Thyroid gland (tissue), 4 donors: ENCODE measurements at regions not wholly inside any gene's neighbourhood (a gene's known extent, or its start where the extent isn't known, plus 50 kb on each side); places are given as distances from the start of the nearest gene placed in this dataset.
A peak's percentile ranks its signal among the peaks of the same experiment; 100 is the strongest.
"Not testable (repeated sequence)": the region's sequence is repeated elsewhere in the genome, so short reads cannot be mapped to it uniquely, and the experiment has no call there.

Source experiments
- DNase-seq, 2 donors: peaks; one replicate each; pipeline ENCODE4 v3.0.0-alpha.2; 2019
- H3K27ac ChIP-seq, 3 donors: fragments of 200-600 bp; sonication (generic); 1 replicate in 2 of 3; 2 replicates in 1 of 3; pipeline ENCODE4 v1.5.1; 2016 to 2019; ENCODE audit warnings: mild to moderate bottlenecking in 1 of 3, moderate library complexity in 1 of 3
- H3K27me3 ChIP-seq: fragments of 200-600 bp; sonication (generic); one replicate; pipeline ENCODE4 v1.5.1; 2019
- H3K36me3 ChIP-seq, 2 donors: fragments of 200-600 bp; sonication (generic); one replicate each; pipeline ENCODE4 v1.5.1; 2016 to 2019
- H3K4me1 ChIP-seq, 2 donors: fragments of 200-600 bp; sonication (generic); one replicate each; pipeline ENCODE4 v1.5.1; 2017 to 2019
- H3K4me3 ChIP-seq, 3 donors: fragments of 200-600 bp; sonication (generic); replicated peaks in 1 of 3; 1 replicate in 2 of 3; 2 replicates in 1 of 3; pipeline ENCODE4 v1.5.1; 2016; ENCODE audit warnings: mild to moderate bottlenecking in 1 of 3
- H3K9me3 ChIP-seq: fragments of 200-600 bp; sonication (generic); one replicate; pipeline ENCODE4 v1.5.1; 2017
- POLR2A ChIP-seq, 2 donors: fragments of 450-650 bp; IDR thresholded peaks; one replicate each; pipeline ENCODE4 v1.6.1; 2017; ENCODE audit warnings: antibody characterized with exemption in 2 of 2, mild to moderate bottlenecking in 2 of 2, moderate library complexity in 1 of 2
- WGBS, 2 donors: methylation state at CpG; one replicate each; pipeline ENCODE4 v1.1.5; 2017; 5-methylcytosine and 5-hydroxymethylcytosine counted together
- intact Hi-C: fragments of 100-400 bp; cut with DNase I; formaldehyde crosslinking; loops from one replicate; pipeline ENCODE4 v1.15.1; 2023
- TF ChIP-seq, protein P1 (sequence below), 6 experiments: fragments of 200-600 bp in 3 of 6; fragments of 450-650 bp in 3 of 6; sonication (generic) in 3 of 6; IDR thresholded peaks; one replicate each; pipeline ENCODE4 v1.5.1; 2016 to 2019; ENCODE audit warnings: antibody characterized with exemption in 6 of 6, mild to moderate bottlenecking in 2 of 6, inconsistent platforms in 1 of 6, moderate library complexity in 1 of 6

DNA sequence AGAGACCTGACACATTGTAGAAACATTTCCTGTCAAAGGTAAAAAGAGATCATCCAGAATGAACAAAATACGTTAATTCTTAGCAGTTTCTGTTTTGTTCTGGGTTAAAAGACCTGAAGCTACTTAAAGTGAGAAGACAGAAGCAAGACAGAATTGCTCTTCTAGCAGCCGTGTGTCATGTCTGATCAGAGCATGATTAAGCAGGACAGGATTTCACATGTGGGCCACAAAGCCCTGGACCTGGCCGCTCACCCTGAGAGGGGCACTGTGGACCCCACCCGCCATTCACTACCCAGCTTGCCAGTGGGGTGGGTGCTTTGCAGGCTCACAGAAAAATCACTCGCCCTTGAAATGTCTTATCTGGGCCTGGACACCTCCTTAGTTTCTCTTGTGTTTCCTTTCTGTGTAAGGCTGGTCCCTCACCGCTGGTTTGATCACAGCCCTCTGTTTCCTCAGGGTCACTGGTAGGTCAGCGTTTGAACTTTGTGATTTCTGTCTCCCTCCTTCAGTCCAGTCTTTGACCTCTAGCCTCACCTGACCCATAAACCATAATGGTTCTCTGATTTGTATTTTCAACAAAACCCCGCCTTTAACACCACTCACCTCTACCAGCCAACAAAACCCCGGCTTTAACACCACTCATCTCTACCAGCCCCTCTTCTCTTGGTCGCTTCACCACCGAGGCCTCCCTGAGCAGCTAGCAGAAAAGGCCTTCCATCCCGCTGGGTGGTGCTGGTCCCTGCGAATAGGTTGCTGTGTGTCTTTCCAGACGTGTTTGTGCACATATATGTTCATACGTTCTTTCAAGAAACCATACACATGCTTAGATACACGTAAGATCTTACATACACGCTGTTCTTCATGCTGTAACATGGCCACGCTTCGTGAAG, 185.0 kb downstream of the OR4M2 start:
- DNase-seq, result no peak
- intact Hi-C loops, result no loop called here
- H3K9me3 ChIP-seq, result no peaks in the 10 kb centered on the region
- TF ChIP-seq, protein P1, sequence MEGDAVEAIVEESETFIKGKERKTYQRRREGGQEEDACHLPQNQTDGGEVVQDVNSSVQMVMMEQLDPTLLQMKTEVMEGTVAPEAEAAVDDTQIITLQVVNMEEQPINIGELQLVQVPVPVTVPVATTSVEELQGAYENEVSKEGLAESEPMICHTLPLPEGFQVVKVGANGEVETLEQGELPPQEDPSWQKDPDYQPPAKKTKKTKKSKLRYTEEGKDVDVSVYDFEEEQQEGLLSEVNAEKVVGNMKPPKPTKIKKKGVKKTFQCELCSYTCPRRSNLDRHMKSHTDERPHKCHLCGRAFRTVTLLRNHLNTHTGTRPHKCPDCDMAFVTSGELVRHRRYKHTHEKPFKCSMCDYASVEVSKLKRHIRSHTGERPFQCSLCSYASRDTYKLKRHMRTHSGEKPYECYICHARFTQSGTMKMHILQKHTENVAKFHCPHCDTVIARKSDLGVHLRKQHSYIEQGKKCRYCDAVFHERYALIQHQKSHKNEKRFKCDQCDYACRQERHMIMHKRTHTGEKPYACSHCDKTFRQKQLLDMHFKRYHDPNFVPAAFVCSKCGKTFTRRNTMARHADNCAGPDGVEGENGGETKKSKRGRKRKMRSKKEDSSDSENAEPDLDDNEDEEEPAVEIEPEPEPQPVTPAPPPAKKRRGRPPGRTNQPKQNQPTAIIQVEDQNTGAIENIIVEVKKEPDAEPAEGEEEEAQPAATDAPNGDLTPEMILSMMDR (IDR thresholded peaks at IDR 0.05), result no peak
- TF ChIP-seq POLR2A (IDR thresholded peaks at IDR 0.05), result no peak
- no peaks in the 10 kb centered on the region for H3K27me3 ChIP-seq
- no peak overlapping the region for H3K27ac ChIP-seq
- H3K36me3 ChIP-seq, result no peaks in the 10 kb centered on the region
- H3K4me3 ChIP-seq, result no peak overlapping the region
- H3K4me1 ChIP-seq, result no peaks in the 10 kb centered on the region
- 72 to 77% methylated on average over 19 of the region's 19 CpGs for WGBS, 2 donors

GRCh38 chr15:22265970-22266369, 185.6 kb downstream of the OR4M2 start:
- Histone ChIP-seq H3K9me3 (no peaks in the 10 kb centered on the region), H3K4me3 (no peak overlapping the region), H3K27me3 (no peaks in the 10 kb centered on the region), H3K4me1 (no peaks in the 10 kb centered on the region), H3K27ac (no peak overlapping the region), H3K36me3 (no peaks in the 10 kb centered on the region)
- DNase-seq, result peak in 1 of 2 donors; percentile 12
- WGBS, 2 donors, result 35 to 43% methylated on average over 2 of the region's 2 CpGs
- TF ChIP-seq POLR2A (IDR thresholded peaks at IDR 0.05), result no peak
- TF ChIP-seq, protein P1 (IDR thresholded peaks at IDR 0.05), result no peak
- intact Hi-C loops, result no loop called here

DNA sequence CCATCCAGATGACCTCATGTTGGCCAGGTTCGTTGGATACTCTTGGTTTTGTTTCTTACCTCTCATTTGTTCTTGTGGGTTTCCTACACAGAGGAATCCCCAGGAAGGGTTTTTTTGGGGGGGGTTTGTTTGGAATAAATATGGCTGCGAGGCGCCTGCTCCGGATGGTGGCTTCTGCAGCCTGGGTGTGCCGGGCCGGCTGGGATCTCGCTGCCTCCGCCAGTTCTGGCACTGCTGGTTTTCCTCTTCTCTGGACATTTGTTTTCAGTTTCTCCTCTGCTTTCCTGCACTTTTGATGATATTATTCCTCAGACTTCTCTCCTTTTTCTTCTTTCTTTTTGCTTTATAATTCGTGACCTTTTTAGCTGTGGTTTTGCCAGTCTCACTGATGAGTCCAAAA, 187.4 kb downstream of the OR4M2 start:
- Histone ChIP-seq H3K9me3 (no peaks in the 10 kb centered on the region), H3K27me3 (no peaks in the 10 kb centered on the region), H3K4me1 (no peaks in the 10 kb centered on the region), H3K36me3 (no peaks in the 10 kb centered on the region), H3K27ac (no peak overlapping the region), H3K4me3 (no peak overlapping the region)
- intact Hi-C loops, result no loop called here
- 86% methylated on average over 9 of the region's 9 CpGs for WGBS, 2 donors
- no peak for DNase-seq
- no peak for TF ChIP-seq POLR2A (IDR thresholded peaks at IDR 0.05)
- TF ChIP-seq, protein P1 (IDR thresholded peaks at IDR 0.05), result no peak

GRCh38 chr15:22268201-22268600, 187.9 kb downstream of the OR4M2 start:
- intact Hi-C loops, H3K4me1 ChIP-seq, H3K27ac ChIP-seq, H3K9me3 ChIP-seq, H3K36me3 ChIP-seq, H3K27me3 ChIP-seq, DNase-seq, H3K4me3 ChIP-seq: not testable (repeated sequence)
- WGBS, 2 donors, result 68 to 76% methylated on average over 5 of the region's 5 CpGs

DNA sequence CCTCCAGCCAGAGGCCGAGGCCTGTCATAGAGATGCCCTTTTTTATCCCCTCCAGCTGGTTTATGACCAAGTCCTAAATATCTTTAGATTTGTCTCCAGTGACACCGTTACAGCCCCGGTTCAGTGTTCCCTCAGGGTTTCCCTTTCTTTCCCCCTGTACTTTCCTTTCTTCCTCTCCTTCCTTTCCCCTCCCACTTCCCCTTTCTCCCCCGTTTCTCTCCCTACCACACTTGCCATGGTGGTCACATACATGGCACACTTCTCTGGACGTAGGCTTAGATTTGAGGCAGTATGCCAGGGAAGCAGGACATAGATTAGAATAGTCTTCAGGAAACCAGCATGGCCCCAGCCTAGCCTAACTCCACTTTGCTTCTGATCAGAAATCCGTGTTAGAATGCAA, 188.3 kb downstream of the OR4M2 start:
- H3K27ac ChIP-seq, H3K4me3 ChIP-seq, DNase-seq, intact Hi-C loops, H3K9me3 ChIP-seq, H3K4me1 ChIP-seq, H3K27me3 ChIP-seq, H3K36me3 ChIP-seq: not testable (repeated sequence)
- 62 to 70% methylated on average over 6 of the region's 6 CpGs for WGBS, 2 donors

DNA sequence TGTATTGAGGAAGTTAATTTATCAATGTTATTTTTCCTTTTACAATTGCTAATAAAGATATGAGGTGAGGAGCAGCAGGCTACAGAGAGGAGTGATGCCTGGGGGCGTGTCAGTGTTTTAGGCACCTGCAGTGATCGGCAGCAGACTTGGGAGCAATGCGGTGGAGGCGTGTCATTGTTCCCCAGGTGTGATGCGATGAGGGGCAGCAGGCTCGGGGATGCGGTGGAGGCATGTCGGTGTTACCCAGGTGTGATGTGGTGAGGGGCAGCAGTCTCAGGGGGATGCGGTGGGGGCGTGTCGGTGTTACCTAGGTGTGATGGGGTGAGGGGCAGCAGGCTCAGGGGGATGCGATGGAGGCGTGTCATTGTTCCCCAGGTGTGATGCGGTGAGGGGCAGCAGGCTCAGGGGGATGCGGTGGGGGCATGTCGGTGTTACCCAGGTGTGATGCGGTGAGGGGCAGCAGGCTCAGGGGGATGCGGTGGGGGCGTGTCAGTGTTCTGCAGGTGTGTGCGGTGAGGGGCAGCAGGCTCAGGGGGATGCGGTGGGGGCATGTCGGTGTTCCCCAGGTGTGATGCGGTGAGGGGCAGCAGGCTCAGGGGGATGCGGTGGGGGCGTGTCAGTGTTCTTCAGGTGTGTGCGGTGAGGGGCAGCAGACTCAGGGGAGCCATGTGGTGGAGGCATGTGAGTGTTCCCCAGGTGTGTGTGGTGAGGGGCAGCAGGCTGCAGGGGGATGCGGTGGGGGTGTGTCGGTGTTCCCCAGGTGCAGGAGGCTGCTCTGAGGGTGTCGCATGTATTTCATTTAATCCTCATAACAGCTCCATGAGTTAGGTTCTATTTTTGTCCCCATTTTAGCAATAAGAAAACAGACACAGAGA, 186.2 kb upstream of the GOLGA6L22 start:
- 83 to 87% methylated on average over 21 to 23 of the region's 29 CpGs for WGBS, 2 donors
- H3K27me3 ChIP-seq, H3K9me3 ChIP-seq, DNase-seq, H3K36me3 ChIP-seq, H3K4me1 ChIP-seq, intact Hi-C loops, H3K4me3 ChIP-seq, H3K27ac ChIP-seq: not testable (repeated sequence)

- H3K4me1 ChIP-seq, intact Hi-C loops, H3K36me3 ChIP-seq, H3K27me3 ChIP-seq, H3K4me3 ChIP-seq, H3K27ac ChIP-seq, H3K9me3 ChIP-seq, DNase-seq: not testable (repeated sequence)
- 83 to 84% methylated on average over 12 of the region's 12 CpGs for WGBS, 2 donors
These were observed 185.5 kb upstream of the GOLGA6L22 start for GRCh38 chr15:22273185-22273584.

GRCh38 chr15:22274376-22274775, 184.3 kb upstream of the GOLGA6L22 start:
- H3K9me3 ChIP-seq, H3K4me1 ChIP-seq, H3K27me3 ChIP-seq, H3K36me3 ChIP-seq, H3K4me3 ChIP-seq, intact Hi-C loops, DNase-seq, H3K27ac ChIP-seq: not testable (repeated sequence)
- 74 to 87% methylated on average over 2 of the region's 2 CpGs for WGBS, 2 donors

DNA sequence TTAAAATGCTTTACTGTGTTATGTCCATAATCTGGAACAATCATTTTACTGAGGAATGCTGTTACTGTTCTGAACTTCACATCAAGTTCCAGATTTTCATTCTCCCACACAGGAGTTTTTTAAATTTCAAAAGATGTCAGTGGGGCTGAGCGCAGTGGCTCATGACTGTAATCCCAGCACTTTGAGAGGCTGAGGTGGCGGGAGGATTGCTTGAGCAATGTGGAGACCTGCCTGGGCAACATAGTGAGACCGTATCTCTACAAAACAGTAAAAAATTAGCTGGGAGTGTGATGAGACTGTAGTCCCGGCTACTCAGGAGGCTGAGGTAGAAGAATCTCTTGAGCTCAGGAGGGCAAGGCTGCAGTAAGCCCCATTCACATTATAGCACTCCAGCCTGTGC, 177.9 kb upstream of the GOLGA6L22 start:
- H3K27me3 ChIP-seq, H3K4me1 ChIP-seq, H3K27ac ChIP-seq, H3K9me3 ChIP-seq, H3K36me3 ChIP-seq, intact Hi-C loops, DNase-seq, H3K4me3 ChIP-seq: not testable (repeated sequence)
- 80 to 82% methylated on average over 4 of the region's 4 CpGs for WGBS, 2 donors
